Mesenchymal stem cell (in vitro differentiated cells and primary cell): ENCODE measurements at regions not wholly inside any gene's neighbourhood (a gene's known extent, or its start where the extent isn't known, plus 50 kb on each side); places are given as distances from the start of the nearest gene placed in this dataset.

ENCODE experiments used
- DNase-seq: peaks from one replicate; pipeline ENCODE4 v3.0.0-alpha.2; 2013
- H2AFZ ChIP-seq: one replicate; pipeline ENCODE4 v1.6.1; 2013; ENCODE audit warnings: low read depth, mild to moderate bottlenecking, control low read depth, inconsistent platforms, low read length, moderate library complexity
- H2AK5ac ChIP-seq: 2 replicates; pipeline ENCODE4 v1.6.1; 2013; ENCODE audit warnings: low read length, moderate library complexity, mild to moderate bottlenecking, inconsistent platforms; ENCODE audit not compliant: severe bottlenecking
- H2BK120ac ChIP-seq: one replicate; pipeline ENCODE4 v1.6.1; 2013; ENCODE audit warnings: low read depth, mild to moderate bottlenecking, inconsistent platforms, low read length, moderate library complexity
- H2BK12ac ChIP-seq, 2 experiments: one replicate each; pipeline ENCODE4 v1.6.1; 2013; ENCODE audit warnings: inconsistent platforms in 2 of 2, low read length in 2 of 2, mild to moderate bottlenecking in 2 of 2, moderate library complexity in 2 of 2, control low read depth in 1 of 2
- H2BK15ac ChIP-seq: one replicate; pipeline ENCODE4 v1.6.1; 2013; ENCODE audit warnings: mild to moderate bottlenecking, low read depth, inconsistent platforms; ENCODE audit not compliant: poor library complexity, severe bottlenecking
- H2BK5ac ChIP-seq: 2 replicates; pipeline ENCODE4 v1.6.1; 2013; ENCODE audit warnings: low read depth, mild to moderate bottlenecking, low read length, control low read depth, inconsistent platforms; ENCODE audit not compliant: poor library complexity, severe bottlenecking
- H3K14ac ChIP-seq, 2 experiments: one replicate each; pipeline ENCODE4 v1.6.1; 2013; ENCODE audit warnings: inconsistent platforms in 2 of 2, low read length in 2 of 2, control low read depth in 1 of 2, mild to moderate bottlenecking in 1 of 2, moderate library complexity in 1 of 2
- H3K18ac ChIP-seq, 2 experiments: one replicate each; pipeline ENCODE4 v1.6.1; 2013; ENCODE audit warnings: inconsistent platforms in 2 of 2, low read length in 2 of 2, control low read depth in 1 of 2, low read depth in 1 of 2, mild to moderate bottlenecking in 1 of 2
- H3K23ac ChIP-seq, 2 experiments: one replicate each; pipeline ENCODE4 v1.6.1; 2013; ENCODE audit warnings: inconsistent platforms in 2 of 2, low read length in 2 of 2, mild to moderate bottlenecking in 2 of 2, moderate library complexity in 2 of 2, control low read depth in 1 of 2
- H3K27ac ChIP-seq: 2 replicates; pipeline ENCODE4 v1.5.1; 2013; ENCODE audit warnings: mild to moderate bottlenecking, moderate library complexity, low read length, control low read depth, inconsistent platforms; ENCODE audit not compliant: poor library complexity, severe bottlenecking
- H3K27me3 ChIP-seq, 2 experiments: 2 replicates each; pipeline versions ENCODE4 v1.6.1 to v1.7.0; 2013; ENCODE audit warnings: low read length in 2 of 2, mild to moderate bottlenecking in 2 of 2, moderate library complexity in 2 of 2, control low read depth in 1 of 2, inconsistent platforms in 1 of 2; ENCODE audit not compliant: control insufficient read depth in 1 of 2, insufficient read depth in 1 of 2
- H3K36me3 ChIP-seq, 2 experiments: 2 replicates each; pipeline versions ENCODE4 v1.6.1 to v1.7.0; 2013; ENCODE audit warnings: low read length in 2 of 2, control low read depth in 1 of 2, inconsistent platforms in 1 of 2, low read depth in 1 of 2, mild to moderate bottlenecking in 1 of 2; ENCODE audit not compliant: insufficient read depth in 2 of 2, control insufficient read depth in 1 of 2
- H3K4ac ChIP-seq, 2 experiments: one replicate each; pipeline ENCODE4 v1.6.1; 2013; ENCODE audit warnings: inconsistent platforms in 2 of 2, low read length in 2 of 2, mild to moderate bottlenecking in 2 of 2, moderate library complexity in 2 of 2, control low read depth in 1 of 2, low read depth in 1 of 2
- H3K4me1 ChIP-seq: 2 replicates; pipeline ENCODE4 v1.6.1; 2013; ENCODE audit warnings: low read depth, low read length, control low read depth; ENCODE audit not compliant: control insufficient read depth, insufficient read depth
- H3K4me2 ChIP-seq: 2 replicates; pipeline ENCODE4 v1.6.1; 2013; ENCODE audit warnings: low read length, mild to moderate bottlenecking, inconsistent platforms; ENCODE audit not compliant: poor library complexity, severe bottlenecking
- H3K4me3 ChIP-seq, 2 experiments: 2 replicates each; pipeline versions ENCODE4 v1.5.1 to v1.7.0; 2013; ENCODE audit warnings: low read length in 2 of 2, mild to moderate bottlenecking in 2 of 2, control low read depth in 1 of 2, low read depth in 1 of 2; ENCODE audit not compliant: insufficient read depth in 1 of 2
- H3K79me1 ChIP-seq: replicated peaks from 2 replicates; pipeline ENCODE4 v1.6.1; 2013; ENCODE audit warnings: mild to moderate bottlenecking, control low read depth, low read length, inconsistent platforms; ENCODE audit not compliant: poor library complexity, severe bottlenecking
- H3K9ac ChIP-seq: 2 replicates; pipeline ENCODE4 v1.7.0; 2013; ENCODE audit warnings: mild to moderate bottlenecking, low read length, moderate library complexity
- H3K9me3 ChIP-seq: 2 replicates; pipeline ENCODE4 v1.7.0; 2013; ENCODE audit warnings: mild to moderate bottlenecking, low read length; ENCODE audit not compliant: control insufficient read depth
- H4K8ac ChIP-seq: one replicate; pipeline ENCODE4 v1.6.1; 2013; ENCODE audit warnings: inconsistent platforms, mild to moderate bottlenecking, low read length, moderate library complexity
- H4K91ac ChIP-seq: one replicate; pipeline ENCODE4 v1.6.1; 2013; ENCODE audit warnings: mild to moderate bottlenecking, low read length, inconsistent platforms
- WGBS: methylation state at CpG from one replicate; pipeline ENCODE4 v1.1.7; 2013; ENCODE audit warnings: mixed read lengths; 5-methylcytosine and 5-hydroxymethylcytosine counted together

- Histone ChIP-seq H3K4me3 (no peak overlapping the region), H3K9ac (no peak overlapping the region), H3K4me2 (no peak overlapping the region), H2BK12ac (no peak overlapping the region), H3K23ac (no peak overlapping the region), H2AFZ (no peak overlapping the region), H2BK120ac (no peak overlapping the region), H3K79me1 (no peaks in the 10 kb centered on the region), H4K91ac (no peak overlapping the region), H3K27ac (no peak overlapping the region), H2AK5ac (no peak overlapping the region), H3K18ac (no peak overlapping the region), H3K14ac (no peak overlapping the region), H3K4me1 (no peaks in the 10 kb centered on the region), H3K4ac (no peak overlapping the region), H3K9me3 (no peaks in the 10 kb centered on the region), H4K8ac (no peak overlapping the region), H3K27me3 (no peaks in the 10 kb centered on the region), H2BK15ac (no peak overlapping the region), H2BK5ac (no peak overlapping the region), H3K36me3 (no peaks in the 10 kb centered on the region)
- 77% methylated on average over 1 of the region's 1 CpG for WGBS
- no peak for DNase-seq
Observed at GRCh38 chr16:26885674-26886073, 181.1 kb upstream of the C16orf82 start.

DNA sequence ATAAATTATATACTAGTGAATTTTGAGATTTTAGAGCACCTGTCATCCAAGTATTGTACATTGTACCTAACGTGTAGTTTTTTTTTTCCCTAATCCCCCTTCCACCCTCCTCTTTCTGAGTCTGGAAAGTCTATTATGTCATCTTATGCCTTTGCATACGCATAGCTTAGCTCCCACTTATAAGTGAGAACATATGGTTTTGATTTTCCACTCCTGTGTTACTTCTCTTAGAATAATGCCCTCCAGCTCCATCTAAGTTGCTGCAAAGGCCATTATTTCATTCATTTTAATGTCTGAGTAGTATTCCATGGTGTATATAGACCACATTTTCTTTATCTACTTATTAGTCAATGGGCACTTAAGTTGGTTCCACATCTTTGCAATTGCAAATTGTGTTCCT is 177.0 kb upstream of the C16orf82 start:
- Histone ChIP-seq H3K4me1 (no peaks in the 10 kb centered on the region), H3K18ac (no peak overlapping the region), H2AK5ac (no peak overlapping the region), H3K36me3 (no peaks in the 10 kb centered on the region), H3K4me2 (no peak overlapping the region), H2BK120ac (no peak overlapping the region), H2BK5ac (no peak overlapping the region), H3K9me3 (no peaks in the 10 kb centered on the region), H3K27me3 (no peaks in the 10 kb centered on the region), H3K4me3 (no peak overlapping the region), H3K4ac (no peak overlapping the region), H3K14ac (no peak overlapping the region), H3K9ac (no peak overlapping the region), H2AFZ (no peak overlapping the region), H3K27ac (no peak overlapping the region), H2BK15ac (no peak overlapping the region), H2BK12ac (no peak overlapping the region), H3K23ac (no peak overlapping the region), H4K91ac (no peak overlapping the region), H4K8ac (no peak overlapping the region), H3K79me1 (no peaks in the 10 kb centered on the region)
- DNase-seq = no peak
- 50% methylated on average over 1 of the region's 2 CpGs for WGBS

DNA sequence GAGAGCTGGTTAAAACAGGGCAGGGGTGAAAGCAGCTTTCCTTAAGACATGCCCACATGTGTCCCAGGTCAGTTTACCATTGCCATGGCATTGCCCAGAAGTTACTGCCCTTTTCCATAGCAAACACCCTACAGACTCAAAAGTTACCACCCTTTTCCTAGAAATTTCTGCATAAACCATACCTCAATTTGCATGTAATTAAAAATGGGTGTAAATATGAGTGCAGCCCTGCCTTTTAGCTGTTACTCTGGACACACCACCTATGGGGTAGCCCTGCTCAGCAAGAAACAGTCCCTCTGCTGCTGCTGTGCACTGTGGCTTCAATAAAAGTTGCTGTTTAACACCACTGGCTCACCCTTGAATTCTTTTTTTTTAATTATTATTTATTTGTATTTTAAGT is 168.5 kb upstream of the C16orf82 start:
- Histone ChIP-seq H3K4me2 (no peak overlapping the region), H3K9ac (no peak overlapping the region), H3K14ac (no peak overlapping the region), H2AK5ac (no peak overlapping the region), H4K8ac (no peak overlapping the region), H3K18ac (no peak overlapping the region), H3K4me1 (no peaks in the 10 kb centered on the region), H2BK5ac (no peak overlapping the region), H4K91ac (no peak overlapping the region), H2AFZ (no peak overlapping the region), H3K4me3 (no peak overlapping the region), H3K9me3 (no peaks in the 10 kb centered on the region), H3K27ac (no peak overlapping the region), H2BK120ac (no peak overlapping the region), H3K27me3 (no peaks in the 10 kb centered on the region), H3K23ac (no peak overlapping the region), H3K79me1 (no peaks in the 10 kb centered on the region), H3K4ac (no peak overlapping the region), H3K36me3 (no peaks in the 10 kb centered on the region), H2BK12ac (no peak overlapping the region), H2BK15ac (no peak overlapping the region)
- no peak for DNase-seq

DNA sequence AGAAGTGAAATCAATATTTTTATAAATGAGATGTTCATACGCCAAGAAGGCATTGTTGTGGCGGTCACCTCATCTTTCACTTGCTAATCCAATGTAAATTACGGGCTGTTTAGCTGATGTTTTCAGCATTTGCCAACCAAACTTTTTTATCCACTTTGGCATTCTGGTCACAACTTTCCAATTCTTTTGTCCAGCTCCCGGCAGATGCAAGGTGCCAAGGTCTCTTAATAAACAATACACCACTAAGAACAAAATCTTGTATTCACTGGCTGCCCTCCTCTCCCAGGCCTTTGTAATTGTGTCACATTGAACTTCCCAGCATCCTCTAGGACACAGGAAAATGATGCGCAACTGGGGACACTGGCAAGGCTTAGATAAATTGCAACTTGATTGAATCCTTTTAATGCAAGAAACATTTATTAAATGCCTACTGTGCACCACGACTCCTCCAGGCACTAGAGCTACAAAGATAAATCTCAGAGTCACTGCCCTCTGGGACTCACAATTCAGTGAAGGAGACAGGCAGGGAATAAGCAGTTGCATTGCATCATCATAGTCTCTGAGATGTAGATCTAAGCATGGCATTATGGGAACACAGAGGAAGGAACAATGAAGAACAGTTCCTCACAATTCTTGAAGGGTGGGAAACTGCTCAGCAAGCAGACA is 165.4 kb upstream of the C16orf82 start:
- no peak for DNase-seq
- Histone ChIP-seq H3K27me3 (no peaks in the 10 kb centered on the region), H2BK5ac (no peak overlapping the region), H4K91ac (no peak overlapping the region), H4K8ac (no peak overlapping the region), H3K9ac (no peak overlapping the region), H3K79me1 (no peaks in the 10 kb centered on the region), H3K9me3 (no peaks in the 10 kb centered on the region), H3K18ac (no peak overlapping the region), H3K36me3 (no peaks in the 10 kb centered on the region), H2BK120ac (no peak overlapping the region), H2BK12ac (no peak overlapping the region), H3K4me1 (no peaks in the 10 kb centered on the region), H3K27ac (no peak overlapping the region), H3K23ac (no peak overlapping the region), H2BK15ac (no peak overlapping the region), H3K14ac (no peak overlapping the region), H3K4ac (no peak overlapping the region), H3K4me2 (no peak overlapping the region), H2AK5ac (no peak overlapping the region), H3K4me3 (no peak overlapping the region), H2AFZ (no peak overlapping the region)
- 87% methylated on average over 5 of the region's 6 CpGs for WGBS
